ENCODE measurements at regions not wholly inside any gene's neighbourhood (a gene's known extent, or its start where the extent isn't known, plus 50 kb on each side); places are given as distances from the start of the nearest gene placed in this dataset.

GRCh38 chr6:77979204-77979603, 326.4 kb downstream of the MEI4 start:
- DNase-seq: no peak

GRCh38 chr6:77986380-77987034, 333.7 kb downstream of the MEI4 start:
- no peak for DNase-seq

GRCh38 chr6:77987035-77987384, 334.2 kb downstream of the MEI4 start:
- DNase-seq: no peak

GRCh38 chr6:78010130-78010529, 357.3 kb downstream of the MEI4 start:
- DNase-seq: no peak

GRCh38 chr6:78020586-78020985, 367.7 kb downstream of the MEI4 start:
- DNase-seq: no peak

- no peak for DNase-seq
Measured at GRCh38 chr6:78025502-78025901, 372.7 kb downstream of the MEI4 start.

- DNase-seq: no peak
Measured at GRCh38 chr6:78031228-78031627, 378.4 kb downstream of the MEI4 start.

GRCh38 chr6:78059171-78059570, 406.3 kb downstream of the MEI4 start:
- no peak for DNase-seq

GRCh38 chr6:78062993-78063392, 410.2 kb downstream of the MEI4 start:
- DNase-seq: no peak

- DNase-seq: no peak
Measured at GRCh38 chr6:78076371-78076770, 423.5 kb downstream of the MEI4 start.

GRCh38 chr6:78089531-78089930, 436.7 kb downstream of the MEI4 start:
- DNase-seq: no peak

- no peak for DNase-seq
Measured at GRCh38 chr6:78093906-78094305, 441.1 kb downstream of the MEI4 start.

- DNase-seq: no peak
Measured at GRCh38 chr6:78101387-78101786, 448.5 kb downstream of the MEI4 start.

GRCh38 chr6:78110641-78111040, 457.8 kb downstream of the MEI4 start:
- DNase-seq: no peak

GRCh38 chr6:78117966-78118365, 465.1 kb downstream of the MEI4 start:
- DNase-seq: no peak

- DNase-seq: no peak
Measured at GRCh38 chr6:78131521-78131920, 478.7 kb downstream of the MEI4 start.

GRCh38 chr6:78132671-78133410, 480.0 kb downstream of the MEI4 start:
- DNase-seq: no peak

- DNase-seq: no peak
Measured at GRCh38 chr6:78150425-78150824, 497.6 kb downstream of the MEI4 start.

GRCh38 chr6:78153976-78154375, 501.1 kb downstream of the MEI4 start:
- DNase-seq: no peak

- no peak for DNase-seq
Measured at GRCh38 chr6:78157606-78158005, 504.8 kb downstream of the MEI4 start.

- no peak for DNase-seq
Measured at GRCh38 chr6:78188891-78189290, 536.1 kb downstream of the MEI4 start.

- no peak for DNase-seq
Measured at GRCh38 chr6:78192057-78192456, 539.2 kb downstream of the MEI4 start.

GRCh38 chr6:78199044-78199443, 546.2 kb downstream of the MEI4 start:
- DNase-seq: no peak

GRCh38 chr6:78222226-78222625, 569.4 kb downstream of the MEI4 start:
- no peak for DNase-seq

GRCh38 chr6:78231002-78231401, 578.2 kb downstream of the MEI4 start:
- DNase-seq: no peak

Data from NCI-H2081 treated with DMSO at 0.1 percent for 48 hours (cell line).